ENCODE measurements at regions not wholly inside any gene's neighbourhood (a gene's known extent, or its start where the extent isn't known, plus 50 kb on each side); places are given as distances from the start of the nearest gene placed in this dataset.

DNA sequence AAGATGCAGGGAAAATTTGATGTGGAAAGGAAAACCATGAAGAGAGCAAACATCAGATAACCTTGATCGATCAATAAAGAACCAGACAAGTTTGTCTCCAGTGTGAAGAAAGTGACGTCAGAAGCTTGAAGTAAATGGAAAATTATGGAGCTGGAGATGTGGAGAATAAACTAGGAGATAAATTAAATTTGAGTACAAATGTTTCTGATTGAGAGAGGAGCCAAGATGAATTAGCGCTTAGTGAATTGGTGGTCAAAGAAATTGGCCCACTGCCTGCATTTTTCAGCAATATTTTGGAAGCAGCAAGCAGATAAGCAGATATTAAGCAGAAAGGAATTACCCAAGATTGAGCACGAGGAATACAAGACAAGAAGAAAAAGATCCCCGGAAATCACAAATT lies 567.3 kb upstream of the ZNF385D start:
- POLR2A ChIA-PET, result no interaction called here
- no peaks in the 10 kb centered on the region for H3K4me1 ChIP-seq (ENCODE audit: control insufficient read depth, insufficient read depth, low read length)
- no peak overlapping the region for H3K27ac ChIP-seq (ENCODE audit: extremely low read depth, low read depth, low read length)
- H3K9me3 ChIP-seq (ENCODE audit: control insufficient read depth, insufficient read depth, low read depth, low read length), result no peaks in the 10 kb centered on the region
- TF ChIP-seq ZNF138 (tag by site-specific recombination; IDR thresholded peaks at IDR 0.05; ENCODE audit: borderline replicate concordance) (no peak), ZNF501 (tag by site-specific recombination; IDR thresholded peaks at IDR 0.05) (no peak), ZNF155 (tag by site-specific recombination; IDR thresholded peaks at IDR 0.05) (no peak), ZNF140 (tag by site-specific recombination; IDR thresholded peaks at IDR 0.05) (no peak), ZNF133 (tag by site-specific recombination; IDR thresholded peaks at IDR 0.05) (no peak), HOXC10 (CRISPR knock-in tag; IDR thresholded peaks at IDR 0.05) (no peak)
- TF ChIP-seq, protein P1, sequence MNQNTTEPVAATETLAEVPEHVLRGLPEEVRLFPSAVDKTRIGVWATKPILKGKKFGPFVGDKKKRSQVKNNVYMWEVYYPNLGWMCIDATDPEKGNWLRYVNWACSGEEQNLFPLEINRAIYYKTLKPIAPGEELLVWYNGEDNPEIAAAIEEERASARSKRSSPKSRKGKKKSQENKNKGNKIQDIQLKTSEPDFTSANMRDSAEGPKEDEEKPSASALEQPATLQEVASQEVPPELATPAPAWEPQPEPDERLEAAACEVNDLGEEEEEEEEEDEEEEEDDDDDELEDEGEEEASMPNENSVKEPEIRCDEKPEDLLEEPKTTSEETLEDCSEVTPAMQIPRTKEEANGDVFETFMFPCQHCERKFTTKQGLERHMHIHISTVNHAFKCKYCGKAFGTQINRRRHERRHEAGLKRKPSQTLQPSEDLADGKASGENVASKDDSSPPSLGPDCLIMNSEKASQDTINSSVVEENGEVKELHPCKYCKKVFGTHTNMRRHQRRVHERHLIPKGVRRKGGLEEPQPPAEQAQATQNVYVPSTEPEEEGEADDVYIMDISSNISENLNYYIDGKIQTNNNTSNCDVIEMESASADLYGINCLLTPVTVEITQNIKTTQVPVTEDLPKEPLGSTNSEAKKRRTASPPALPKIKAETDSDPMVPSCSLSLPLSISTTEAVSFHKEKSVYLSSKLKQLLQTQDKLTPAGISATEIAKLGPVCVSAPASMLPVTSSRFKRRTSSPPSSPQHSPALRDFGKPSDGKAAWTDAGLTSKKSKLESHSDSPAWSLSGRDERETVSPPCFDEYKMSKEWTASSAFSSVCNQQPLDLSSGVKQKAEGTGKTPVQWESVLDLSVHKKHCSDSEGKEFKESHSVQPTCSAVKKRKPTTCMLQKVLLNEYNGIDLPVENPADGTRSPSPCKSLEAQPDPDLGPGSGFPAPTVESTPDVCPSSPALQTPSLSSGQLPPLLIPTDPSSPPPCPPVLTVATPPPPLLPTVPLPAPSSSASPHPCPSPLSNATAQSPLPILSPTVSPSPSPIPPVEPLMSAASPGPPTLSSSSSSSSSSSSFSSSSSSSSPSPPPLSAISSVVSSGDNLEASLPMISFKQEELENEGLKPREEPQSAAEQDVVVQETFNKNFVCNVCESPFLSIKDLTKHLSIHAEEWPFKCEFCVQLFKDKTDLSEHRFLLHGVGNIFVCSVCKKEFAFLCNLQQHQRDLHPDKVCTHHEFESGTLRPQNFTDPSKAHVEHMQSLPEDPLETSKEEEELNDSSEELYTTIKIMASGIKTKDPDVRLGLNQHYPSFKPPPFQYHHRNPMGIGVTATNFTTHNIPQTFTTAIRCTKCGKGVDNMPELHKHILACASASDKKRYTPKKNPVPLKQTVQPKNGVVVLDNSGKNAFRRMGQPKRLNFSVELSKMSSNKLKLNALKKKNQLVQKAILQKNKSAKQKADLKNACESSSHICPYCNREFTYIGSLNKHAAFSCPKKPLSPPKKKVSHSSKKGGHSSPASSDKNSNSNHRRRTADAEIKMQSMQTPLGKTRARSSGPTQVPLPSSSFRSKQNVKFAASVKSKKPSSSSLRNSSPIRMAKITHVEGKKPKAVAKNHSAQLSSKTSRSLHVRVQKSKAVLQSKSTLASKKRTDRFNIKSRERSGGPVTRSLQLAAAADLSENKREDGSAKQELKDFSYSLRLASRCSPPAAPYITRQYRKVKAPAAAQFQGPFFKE (tag by site-specific recombination; IDR thresholded peaks at IDR 0.05; ENCODE audit: borderline replicate concordance), result no peak
- CTCF ChIA-PET, result no interaction called here
- no peaks in the 10 kb centered on the region for H3K36me3 ChIP-seq (ENCODE audit: control insufficient read depth in 2 of 2, insufficient read depth in 1 of 2, low read length in 2 of 2)
- H3K4me3 ChIP-seq (ENCODE audit: low read depth, low read length), result no peak overlapping the region

DNA sequence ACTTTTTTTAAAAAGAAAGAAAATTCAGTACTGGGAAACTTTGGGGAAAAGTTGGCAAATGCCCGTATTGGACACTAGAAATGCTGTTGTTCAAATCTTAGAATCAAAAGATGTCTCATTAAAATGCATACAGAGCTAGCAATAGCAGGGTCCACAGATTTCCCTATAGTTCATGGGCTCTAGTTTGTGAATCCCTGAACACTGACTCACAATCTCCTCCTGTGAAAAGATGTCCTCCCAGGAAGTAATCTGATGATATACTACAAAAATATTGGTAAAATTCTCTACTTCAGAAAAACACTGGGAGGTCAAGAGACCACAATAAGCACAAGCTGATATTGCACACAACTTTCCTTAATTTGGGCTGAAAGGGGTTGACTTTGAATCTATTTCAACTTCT lies 568.4 kb upstream of the ZNF385D start:
- no peak overlapping the region for H3K27ac ChIP-seq (ENCODE audit: extremely low read depth, low read depth, low read length)
- no peak overlapping the region for H3K4me3 ChIP-seq (ENCODE audit: low read depth, low read length)
- POLR2A ChIA-PET, result no interaction called here
- H3K4me1 ChIP-seq (ENCODE audit: control insufficient read depth, insufficient read depth, low read length), result no peaks in the 10 kb centered on the region
- no peak for TF ChIP-seq ZFP41 (tag by site-specific recombination; IDR thresholded peaks at IDR 0.05; ENCODE audit: borderline replicate concordance)
- TF ChIP-seq SCRT2 (tag by site-specific recombination; IDR thresholded peaks at IDR 0.05), result no peak
- no peak for TF ChIP-seq MYNN (tag by site-specific recombination; IDR thresholded peaks at IDR 0.05; ENCODE audit: borderline replicate concordance)
- no peak for TF ChIP-seq ZNF202 (tag by site-specific recombination; IDR thresholded peaks at IDR 0.05; ENCODE audit: borderline replicate concordance)
- no peak for TF ChIP-seq ZNF114 (tag by site-specific recombination; IDR thresholded peaks at IDR 0.05)
- no peak for TF ChIP-seq ZBTB8A (tag by site-specific recombination; IDR thresholded peaks at IDR 0.05)
- TF ChIP-seq, protein P2, sequence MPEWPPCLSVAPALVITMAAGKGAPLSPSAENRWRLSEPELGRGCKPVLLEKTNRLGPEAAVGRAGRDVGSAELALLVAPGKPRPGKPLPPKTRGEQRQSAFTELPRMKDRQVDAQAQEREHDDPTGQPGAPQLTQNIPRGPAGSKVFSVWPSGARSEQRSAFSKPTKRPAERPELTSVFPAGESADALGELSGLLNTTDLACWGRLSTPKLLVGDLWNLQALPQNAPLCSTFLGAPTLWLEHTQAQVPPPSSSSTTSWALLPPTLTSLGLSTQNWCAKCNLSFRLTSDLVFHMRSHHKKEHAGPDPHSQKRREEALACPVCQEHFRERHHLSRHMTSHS (tag by site-specific recombination; IDR thresholded peaks at IDR 0.05), result no peak
- TF ChIP-seq, protein P3, sequence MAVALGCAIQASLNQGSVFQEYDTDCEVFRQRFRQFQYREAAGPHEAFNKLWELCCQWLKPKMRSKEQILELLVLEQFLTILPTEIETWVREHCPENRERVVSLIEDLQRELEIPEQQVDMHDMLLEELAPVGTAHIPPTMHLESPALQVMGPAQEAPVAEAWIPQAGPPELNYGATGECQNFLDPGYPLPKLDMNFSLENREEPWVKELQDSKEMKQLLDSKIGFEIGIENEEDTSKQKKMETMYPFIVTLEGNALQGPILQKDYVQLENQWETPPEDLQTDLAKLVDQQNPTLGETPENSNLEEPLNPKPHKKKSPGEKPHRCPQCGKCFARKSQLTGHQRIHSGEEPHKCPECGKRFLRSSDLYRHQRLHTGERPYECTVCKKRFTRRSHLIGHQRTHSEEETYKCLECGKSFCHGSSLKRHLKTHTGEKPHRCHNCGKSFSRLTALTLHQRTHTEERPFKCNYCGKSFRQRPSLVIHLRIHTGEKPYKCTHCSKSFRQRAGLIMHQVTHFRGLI (tag by site-specific recombination; IDR thresholded peaks at IDR 0.05), result no peak
- TF ChIP-seq ZNF23 (tag by site-specific recombination; IDR thresholded peaks at IDR 0.05; ENCODE audit: borderline replicate concordance), result no peak
- TF ChIP-seq, protein P4, sequence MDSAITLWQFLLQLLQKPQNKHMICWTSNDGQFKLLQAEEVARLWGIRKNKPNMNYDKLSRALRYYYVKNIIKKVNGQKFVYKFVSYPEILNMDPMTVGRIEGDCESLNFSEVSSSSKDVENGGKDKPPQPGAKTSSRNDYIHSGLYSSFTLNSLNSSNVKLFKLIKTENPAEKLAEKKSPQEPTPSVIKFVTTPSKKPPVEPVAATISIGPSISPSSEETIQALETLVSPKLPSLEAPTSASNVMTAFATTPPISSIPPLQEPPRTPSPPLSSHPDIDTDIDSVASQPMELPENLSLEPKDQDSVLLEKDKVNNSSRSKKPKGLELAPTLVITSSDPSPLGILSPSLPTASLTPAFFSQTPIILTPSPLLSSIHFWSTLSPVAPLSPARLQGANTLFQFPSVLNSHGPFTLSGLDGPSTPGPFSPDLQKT (IDR thresholded peaks at IDR 0.05; ENCODE audit: borderline replicate concordance, low read depth, low read length), result no peak
- no peak for TF ChIP-seq ZSCAN30 (tag by site-specific recombination; IDR thresholded peaks at IDR 0.05)
- TF ChIP-seq ZNF701 (tag by site-specific recombination; IDR thresholded peaks at IDR 0.05), result no peak
- no peak for TF ChIP-seq PRDM1 (tag by site-specific recombination; IDR thresholded peaks at IDR 0.05)
- TF ChIP-seq ZNF48 (tag by site-specific recombination; IDR thresholded peaks at IDR 0.05), result no peak
- TF ChIP-seq IKZF3 (tag by site-specific recombination; IDR thresholded peaks at IDR 0.05), result no peak
- TF ChIP-seq TCF7L2 (IDR thresholded peaks at IDR 0.05; ENCODE audit: borderline replicate concordance, low read depth, low read length), result no peak
- H3K9me3 ChIP-seq (ENCODE audit: control insufficient read depth, insufficient read depth, low read depth, low read length), result no peaks in the 10 kb centered on the region
- H3K36me3 ChIP-seq (ENCODE audit: control insufficient read depth in 2 of 2, insufficient read depth in 1 of 2, low read length in 2 of 2), result no peaks in the 10 kb centered on the region
- CTCF ChIA-PET, result interaction anchor here (0.6 kb wide), 1 partner anchor 8 kb away, joined by 4 read pairs; no protein-coding TSS in a partner anchor

All from HEK293 (cell line).